Esophagus squamous epithelium (tissue), 5 donors: ENCODE measurements at regions not wholly inside any gene's neighbourhood (a gene's known extent, or its start where the extent isn't known, plus 50 kb on each side); places are given as distances from the start of the nearest gene placed in this dataset.
A peak's percentile ranks its signal among the peaks of the same experiment; 100 is the strongest.

Source experiments
- DNase-seq: peaks from one replicate; lab custom pipeline; 2025; lab: John Stamatoyannopoulos, UW
- H3K27ac ChIP-seq, 4 donors: fragments of 200-600 bp; sonication (generic); one replicate each; pipeline ENCODE4 v1.5.1; 2016 to 2019; ENCODE audit warnings: mild to moderate bottlenecking in 1 of 4
- H3K27me3 ChIP-seq, 4 donors: fragments of 200-600 bp; sonication (generic); 1 replicate in 3 of 4; 2 replicates in 1 of 4; pipeline versions ENCODE4 v1.5.1 to v1.6.0; 2017 to 2021; ENCODE audit warnings: antibody characterized with exemption in 1 of 4
- H3K36me3 ChIP-seq, 3 donors: fragments of 200-600 bp; sonication (generic); one replicate each; pipeline ENCODE4 v1.5.1; 2016 to 2019
- H3K4me1 ChIP-seq, 3 donors: fragments of 200-600 bp; sonication (generic); one replicate each; pipeline ENCODE4 v1.5.1; 2017 to 2019
- H3K4me3 ChIP-seq, 4 donors: fragments of 200-600 bp; sonication (generic); 1 replicate in 3 of 4; 2 replicates in 1 of 4; pipeline ENCODE4 v1.5.1; 2016 to 2019; ENCODE audit warnings: mild to moderate bottlenecking in 2 of 4, moderate library complexity in 1 of 4
- H3K9me3 ChIP-seq, 3 donors: fragments of 200-600 bp; sonication (generic); one replicate each; pipeline ENCODE4 v1.5.1; 2016 to 2019
- CTCF ChIP-seq, 6 experiments: fragments of 450-650 bp in 4 of 6; fragments of 200-600 bp in 2 of 6; sonication (generic) in 2 of 6; IDR thresholded peaks; one replicate each; pipeline ENCODE4 v1.5.1; 2016 to 2019; ENCODE audit warnings: antibody characterized with exemption in 6 of 6, mild to moderate bottlenecking in 4 of 6, moderate library complexity in 4 of 6
- POLR2A ChIP-seq, 4 donors: fragments of 450-650 bp; IDR thresholded peaks; one replicate each; pipeline ENCODE4 v1.6.1; 2017; ENCODE audit warnings: antibody characterized with exemption in 4 of 4, mild to moderate bottlenecking in 4 of 4, moderate library complexity in 3 of 4
- WGBS, 2 donors: methylation state at CpG; one replicate each; pipeline ENCODE4 v1.1.5; 2018; 5-methylcytosine and 5-hydroxymethylcytosine counted together
- intact Hi-C: fragments of 100-400 bp; cut with DNase I; formaldehyde crosslinking; loops from one replicate; pipeline ENCODE4 v1.15.0; 2022
- donor health status: DM: yes; HTN: yes; CAD: no.

DNA sequence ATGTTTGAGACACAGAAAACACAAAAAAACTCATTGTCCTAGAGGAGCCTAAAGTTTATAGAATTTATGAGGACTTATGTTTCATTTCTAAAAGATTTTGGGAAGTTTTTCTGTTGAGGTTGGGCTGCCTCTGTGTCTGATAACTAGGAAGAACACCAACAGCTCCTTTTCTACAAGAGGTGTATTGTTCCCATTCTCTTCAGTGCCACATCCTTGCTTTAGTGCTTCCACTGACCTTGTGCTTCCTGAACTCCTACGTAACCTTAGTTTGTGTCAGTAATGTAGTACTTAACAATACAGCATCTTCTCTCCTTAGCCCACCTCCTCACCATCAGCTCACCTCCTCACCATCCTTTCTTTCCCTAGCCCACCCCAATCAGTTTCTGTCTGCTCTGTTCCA, 117.3 kb upstream of the TNC start:
- no peak for DNase-seq
- Histone ChIP-seq H3K4me3 (no peak overlapping the region), H3K27ac (no peak overlapping the region), H3K4me1 (peaks cover 0 to 43% (median 13%) of the 10 kb centered on the region in 3 donors), H3K36me3 (no peaks in the 10 kb centered on the region), H3K9me3 (no peaks in the 10 kb centered on the region), H3K27me3 (no peaks in the 10 kb centered on the region)
- intact Hi-C loops, result no loop called here
- 89 to 93% methylated on average over 1 of the region's 1 CpG for WGBS, 2 donors
- TF ChIP-seq CTCF (IDR thresholded peaks at IDR 0.05), result no peak
- TF ChIP-seq POLR2A (IDR thresholded peaks at IDR 0.05), result no peak

GRCh38 chr9:115237385-115237998, 119.5 kb upstream of the TNC start:
- intact Hi-C loops, result no loop called here
- WGBS, 2 donors, result 60 to 61% methylated on average over 6 to 7 of the region's 7 CpGs
- DNase-seq, result no peak
- H3K4me3 ChIP-seq, result no peak overlapping the region
- no peaks in the 10 kb centered on the region for H3K27me3 ChIP-seq
- H3K27ac ChIP-seq, result peak overlapping the region in 1 of 4 donors; percentile 47
- no peaks in the 10 kb centered on the region for H3K36me3 ChIP-seq
- H3K9me3 ChIP-seq, result no peaks in the 10 kb centered on the region
- H3K4me1 ChIP-seq, result peaks cover 0 to 46% (median 13%) of the 10 kb centered on the region in 3 donors
- TF ChIP-seq CTCF (IDR thresholded peaks at IDR 0.05) (no peak), POLR2A (IDR thresholded peaks at IDR 0.05) (no peak)

DNA sequence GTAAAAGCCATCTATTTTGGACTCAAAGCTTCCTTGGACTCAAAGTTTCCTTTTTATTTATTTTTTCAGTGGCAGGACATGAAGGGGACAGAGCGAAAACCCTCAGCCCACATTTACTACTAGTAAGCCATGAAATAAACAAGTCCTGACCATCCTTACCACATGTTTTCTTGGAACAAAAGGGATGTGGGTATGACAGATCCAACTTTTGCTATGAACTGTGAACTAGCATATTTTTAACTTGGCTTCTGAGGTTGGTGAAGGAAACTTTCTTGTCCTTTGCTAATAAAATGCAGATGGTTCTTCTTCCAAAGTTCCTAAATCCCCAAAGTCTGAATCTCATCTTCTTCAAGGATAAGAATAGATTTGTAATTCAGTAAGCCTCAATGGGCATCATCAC, 122.7 kb upstream of the TNC start:
- Histone ChIP-seq H3K4me3 (no peak overlapping the region), H3K27me3 (no peaks in the 10 kb centered on the region), H3K36me3 (no peaks in the 10 kb centered on the region), H3K4me1 (peaks cover 0 to 20% (median 0%) of the 10 kb centered on the region in 3 donors), H3K9me3 (no peaks in the 10 kb centered on the region), H3K27ac (no peak overlapping the region)
- DNase-seq, result no peak
- no peak for TF ChIP-seq CTCF (IDR thresholded peaks at IDR 0.05)
- no peak for TF ChIP-seq POLR2A (IDR thresholded peaks at IDR 0.05)
- intact Hi-C loops, result no loop called here
- WGBS, 2 donors, result 85 to 90% methylated on average over 1 of the region's 1 CpG

DNA sequence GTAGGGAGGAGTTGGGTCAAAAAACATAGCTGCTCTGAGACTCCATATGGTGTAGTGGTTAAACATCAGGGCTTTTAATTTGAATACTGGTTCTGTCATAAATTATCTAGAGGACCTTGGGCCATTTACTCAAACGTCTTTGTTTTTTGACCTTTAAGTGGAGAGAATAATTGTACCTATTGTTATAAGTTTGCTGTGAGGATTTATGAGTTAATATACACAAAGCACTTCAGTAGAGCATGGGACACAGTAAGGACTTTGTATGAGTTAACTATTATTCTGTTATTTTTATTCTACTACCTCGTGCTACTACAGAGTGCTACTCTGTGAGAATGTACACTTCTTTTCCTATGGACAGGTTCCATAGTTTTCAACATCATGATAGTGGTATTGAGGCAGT, 123.7 kb upstream of the TNC start:
- Histone ChIP-seq H3K4me3 (no peak overlapping the region), H3K4me1 (peaks cover 0 to 20% (median 0%) of the 10 kb centered on the region in 3 donors), H3K9me3 (no peaks in the 10 kb centered on the region), H3K27ac (no peak overlapping the region), H3K27me3 (no peaks in the 10 kb centered on the region), H3K36me3 (no peaks in the 10 kb centered on the region)
- 66 to 70% methylated on average over 2 of the region's 2 CpGs for WGBS, 2 donors
- no peak for DNase-seq
- intact Hi-C loops, result no loop called here
- TF ChIP-seq CTCF (IDR thresholded peaks at IDR 0.05) (no peak), POLR2A (IDR thresholded peaks at IDR 0.05) (no peak)

- intact Hi-C loops, result no loop called here
- no peaks in the 10 kb centered on the region for H3K4me1 ChIP-seq
- DNase-seq, result no peak
- H3K27ac ChIP-seq, result no peak overlapping the region
- no peak overlapping the region for H3K4me3 ChIP-seq
- H3K27me3 ChIP-seq, result no peaks in the 10 kb centered on the region
- H3K9me3 ChIP-seq, result peaks cover 0 to 3% (median 0%) of the 10 kb centered on the region in 3 donors
- no peaks in the 10 kb centered on the region for H3K36me3 ChIP-seq
- TF ChIP-seq CTCF (IDR thresholded peaks at IDR 0.05) (no peak), POLR2A (IDR thresholded peaks at IDR 0.05) (no peak)
- WGBS, 2 donors, result 60 to 70% methylated on average over 3 of the region's 3 CpGs
These were observed 131.5 kb upstream of the TNC start for GRCh38 chr9:115249488-115249887.
